Progenitor cell of endocrine pancreas (in vitro differentiated cells): ENCODE measurements at regions not wholly inside any gene's neighbourhood (a gene's known extent, or its start where the extent isn't known, plus 50 kb on each side); places are given as distances from the start of the nearest gene placed in this dataset.

Experiments
- DNase-seq: peaks from one replicate; pipeline ENCODE4 v3.0.0; 2021; ENCODE audit warnings: low spot score; ENCODE audit not compliant: unreplicated experiment
- H3K27ac Mint-ChIP-seq: 2 replicates; pipeline ENCODE4 v1.8.0; 2021; ENCODE audit warnings: mild to moderate bottlenecking, moderate library complexity, mixed read lengths
- H3K27me3 Mint-ChIP-seq: 2 replicates; pipeline ENCODE4 v1.8.0; 2021; ENCODE audit warnings: mixed read lengths
- H3K36me3 Mint-ChIP-seq: 2 replicates; pipeline ENCODE4 v1.8.0; 2022; ENCODE audit warnings: mixed read lengths; ENCODE audit not compliant: insufficient read depth
- H3K4me1 Mint-ChIP-seq: 2 replicates; pipeline ENCODE4 v1.8.0; 2021; ENCODE audit warnings: low read depth, mixed read lengths
- H3K4me3 Mint-ChIP-seq: 2 replicates; pipeline ENCODE4 v1.8.0; 2021; ENCODE audit warnings: low read depth, mild to moderate bottlenecking, moderate library complexity, mixed read lengths
- H3K9me3 Mint-ChIP-seq: 2 replicates; pipeline ENCODE4 v1.8.0; 2021; ENCODE audit warnings: low read depth, mixed read lengths
- TF ChIP-seq, protein P1 (sequence below): fragments of 200-600 bp; sonication (generic); IDR thresholded peaks from one replicate; pipeline ENCODE4 v1.5.0; 2021; ENCODE audit warnings: antibody characterized with exemption, mild to moderate bottlenecking; ENCODE audit not compliant: unreplicated experiment

DNA sequence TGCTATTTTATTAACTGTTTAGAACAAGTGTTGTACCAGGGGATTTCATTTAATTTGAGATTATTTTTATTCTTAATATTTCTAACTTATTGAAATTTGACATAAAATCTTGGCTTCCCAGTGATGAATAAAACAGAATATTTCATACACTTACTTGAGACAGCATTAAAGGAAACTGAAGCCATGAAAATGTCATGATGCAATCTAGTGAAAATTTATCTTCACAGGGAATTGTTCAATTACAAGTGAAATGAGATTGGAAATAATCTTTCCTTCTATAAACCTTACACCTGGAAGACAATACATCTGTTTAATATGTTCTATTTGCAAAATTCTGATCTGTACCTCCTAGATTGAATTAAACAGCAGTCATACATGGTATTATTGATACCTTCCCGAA lies 511.0 kb upstream of the CDH7 start:
- no peak overlapping the region for H3K4me3 Mint-ChIP-seq
- H3K4me1 Mint-ChIP-seq, result peaks cover 14% of the 10 kb centered on the region
- no peaks in the 10 kb centered on the region for H3K9me3 Mint-ChIP-seq
- TF ChIP-seq, protein P1, sequence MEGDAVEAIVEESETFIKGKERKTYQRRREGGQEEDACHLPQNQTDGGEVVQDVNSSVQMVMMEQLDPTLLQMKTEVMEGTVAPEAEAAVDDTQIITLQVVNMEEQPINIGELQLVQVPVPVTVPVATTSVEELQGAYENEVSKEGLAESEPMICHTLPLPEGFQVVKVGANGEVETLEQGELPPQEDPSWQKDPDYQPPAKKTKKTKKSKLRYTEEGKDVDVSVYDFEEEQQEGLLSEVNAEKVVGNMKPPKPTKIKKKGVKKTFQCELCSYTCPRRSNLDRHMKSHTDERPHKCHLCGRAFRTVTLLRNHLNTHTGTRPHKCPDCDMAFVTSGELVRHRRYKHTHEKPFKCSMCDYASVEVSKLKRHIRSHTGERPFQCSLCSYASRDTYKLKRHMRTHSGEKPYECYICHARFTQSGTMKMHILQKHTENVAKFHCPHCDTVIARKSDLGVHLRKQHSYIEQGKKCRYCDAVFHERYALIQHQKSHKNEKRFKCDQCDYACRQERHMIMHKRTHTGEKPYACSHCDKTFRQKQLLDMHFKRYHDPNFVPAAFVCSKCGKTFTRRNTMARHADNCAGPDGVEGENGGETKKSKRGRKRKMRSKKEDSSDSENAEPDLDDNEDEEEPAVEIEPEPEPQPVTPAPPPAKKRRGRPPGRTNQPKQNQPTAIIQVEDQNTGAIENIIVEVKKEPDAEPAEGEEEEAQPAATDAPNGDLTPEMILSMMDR, result no peak
- H3K36me3 Mint-ChIP-seq, result no peaks in the 10 kb centered on the region
- H3K27ac Mint-ChIP-seq, result no peak overlapping the region
- no peak for DNase-seq
- no peaks in the 10 kb centered on the region for H3K27me3 Mint-ChIP-seq

DNA sequence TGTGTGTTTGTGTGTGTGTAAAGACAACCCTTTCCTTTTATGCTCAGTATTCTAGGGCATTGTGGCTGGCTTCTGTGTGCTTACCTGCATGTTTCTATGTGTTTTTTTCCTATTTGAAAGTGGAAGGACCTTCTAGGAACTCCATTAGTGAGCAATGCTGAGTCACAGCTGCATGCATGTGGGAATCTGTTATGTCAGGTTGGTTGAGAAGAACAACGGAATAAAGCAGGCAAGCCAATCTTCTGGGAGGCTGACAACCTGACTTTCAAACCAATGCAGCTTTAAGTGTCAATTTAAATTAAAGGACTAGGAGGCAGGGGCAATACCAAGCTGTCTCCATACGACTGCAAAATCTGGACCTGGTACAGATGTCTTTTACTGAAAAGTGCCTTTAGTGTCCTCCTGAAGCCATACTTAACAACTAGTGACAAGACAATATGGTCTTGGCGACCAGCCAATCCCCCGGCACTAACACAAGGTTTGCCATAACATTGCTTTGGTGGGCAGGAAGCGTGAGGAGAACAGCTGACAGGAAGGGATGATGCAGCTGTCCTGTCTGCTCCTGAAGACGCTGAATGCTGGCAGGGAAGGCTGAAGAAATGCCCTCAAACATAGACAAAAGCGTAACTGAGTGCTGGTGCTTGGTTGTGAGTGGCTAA lies 514.7 kb upstream of the CDH7 start:
- Mint-ChIP-seq H3K4me3 (peak overlapping the region; percentile 40), H3K27me3 (no peaks in the 10 kb centered on the region), H3K27ac (peak overlapping the region; percentile 87), H3K9me3 (no peaks in the 10 kb centered on the region), H3K4me1 (peaks cover 14% of the 10 kb centered on the region), H3K36me3 (no peaks in the 10 kb centered on the region)
- DNase-seq, result no peak
- TF ChIP-seq, protein P1, result no peak

DNA sequence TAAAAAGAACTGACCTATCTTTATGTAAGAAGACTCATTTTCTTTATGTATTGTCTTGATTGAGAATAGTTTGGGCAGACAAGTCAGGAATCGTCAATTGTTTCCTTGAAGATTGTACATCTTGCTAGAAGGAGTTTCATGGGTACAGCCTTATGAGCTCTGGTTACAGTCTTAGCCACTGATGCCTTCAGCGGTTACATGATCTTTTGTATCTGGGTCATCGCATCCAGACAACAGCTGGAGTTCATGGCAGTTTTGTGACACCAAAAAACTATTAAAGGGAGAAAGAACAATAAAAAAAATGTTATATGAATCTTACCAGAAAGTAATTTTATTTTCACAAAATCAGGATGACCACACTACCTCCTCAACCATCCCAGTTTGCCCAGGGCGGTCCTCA lies 520.5 kb upstream of the CDH7 start:
- H3K27me3 Mint-ChIP-seq, result no peaks in the 10 kb centered on the region
- TF ChIP-seq, protein P1, result no peak
- H3K4me1 Mint-ChIP-seq, result peaks cover 11% of the 10 kb centered on the region
- no peaks in the 10 kb centered on the region for H3K36me3 Mint-ChIP-seq
- DNase-seq, result no peak
- no peaks in the 10 kb centered on the region for H3K9me3 Mint-ChIP-seq
- no peak overlapping the region for H3K27ac Mint-ChIP-seq
- no peak overlapping the region for H3K4me3 Mint-ChIP-seq

DNA sequence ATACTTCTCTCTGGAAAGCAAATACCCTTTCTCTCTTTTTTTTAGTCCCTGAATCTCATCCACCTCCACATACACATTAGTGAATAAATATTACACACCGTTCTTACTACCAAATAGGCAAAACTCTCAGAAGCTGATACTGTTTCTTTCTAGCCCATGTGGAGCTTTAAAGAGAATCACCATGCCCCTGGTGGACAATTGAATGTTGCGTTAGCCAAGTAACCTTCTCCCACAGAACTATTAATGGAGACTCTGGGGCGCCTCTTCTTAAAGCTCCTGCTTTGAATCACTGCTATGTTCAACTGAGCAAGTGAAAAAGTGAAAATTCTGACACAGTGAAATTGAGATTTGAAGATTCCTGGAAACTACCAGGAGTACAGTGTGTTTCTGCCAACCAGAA lies 522.8 kb upstream of the CDH7 start:
- TF ChIP-seq, protein P1, result peak; percentile 33
- Mint-ChIP-seq H3K36me3 (no peaks in the 10 kb centered on the region), H3K27me3 (no peaks in the 10 kb centered on the region), H3K27ac (no peak overlapping the region), H3K9me3 (peaks cover 3% of the 10 kb centered on the region), H3K4me3 (no peak overlapping the region), H3K4me1 (peaks cover 8% of the 10 kb centered on the region)
- no peak for DNase-seq

DNA sequence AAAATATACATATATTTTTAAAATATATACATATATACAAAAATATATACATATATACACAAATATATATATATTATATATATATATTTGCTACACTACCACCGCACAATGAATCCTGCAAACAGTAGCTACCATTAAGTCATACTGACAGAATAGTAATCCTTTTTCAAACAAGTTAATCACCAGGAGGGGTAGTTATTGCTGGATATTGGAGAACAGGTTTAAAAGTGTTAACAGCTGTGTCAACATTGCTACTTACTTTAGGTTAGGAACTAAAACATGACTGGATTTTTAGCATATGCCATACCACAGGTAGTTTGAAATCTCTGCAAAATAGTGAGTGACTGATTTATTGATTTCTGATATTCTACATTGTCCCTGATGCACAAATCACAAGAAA lies 529.1 kb upstream of the CDH7 start:
- H3K4me1 Mint-ChIP-seq, result peaks cover 5% of the 10 kb centered on the region
- peaks cover 3% of the 10 kb centered on the region for H3K9me3 Mint-ChIP-seq
- H3K27ac Mint-ChIP-seq, result no peak overlapping the region

More for the DNA sequence above, 529.1 kb upstream of the CDH7 start:
- Mint-ChIP-seq H3K27me3 (no peaks in the 10 kb centered on the region), H3K36me3 (no peaks in the 10 kb centered on the region), H3K4me3 (no peak overlapping the region)
- DNase-seq, result no peak
- TF ChIP-seq, protein P1, result no peak
